GM12878 (cell line): ENCODE measurements at regions not wholly inside any gene's neighbourhood (a gene's known extent, or its start where the extent isn't known, plus 50 kb on each side); places are given as distances from the start of the nearest gene placed in this dataset.

Experiments used
- ATAC-seq: fragments of 200-7000 bp; cut with Tn5 transposase; 3 replicates; pipeline ENCODE4 v1.9.1; 2020; ENCODE audit warnings: mild to moderate bottlenecking, moderate library complexity
- BruUV-seq: library from RNA; stranded (reverse); fragments of 400-500 nt; replicated peaks from 2 replicates; lab custom pipeline; 2021; lab: Mats Ljungman, UMichigan
- CTCF ChIA-PET: fragments of 300-600 bp; sonication (Branson Sonifier 250); formaldehyde crosslinking; extraction: SDS; loops from one replicate; lab custom pipeline; 2021; ENCODE audit warnings: inconsistent platforms; lab: Yijun Ruan, JAX
- POLR2A ChIA-PET: fragments of 350-600 bp; formaldehyde crosslinking; extraction: SDS; loops from one replicate; lab custom pipeline; 2021; ENCODE audit warnings: inconsistent platforms; lab: Charles Lee
- RAD21 ChIA-PET: fragments of 300-600 bp; sonication (Branson Sonifier 250); formaldehyde crosslinking; loops from one replicate; lab custom pipeline; 2023; ENCODE audit warnings: antibody characterized with exemption; ENCODE audit not compliant: unreplicated experiment; lab: Charles Lee
- SMC1A ChIA-PET: fragments of 300-600 bp; sonication (Branson Sonifier 250); formaldehyde crosslinking; loops from one replicate; lab custom pipeline; 2023; ENCODE audit not compliant: unreplicated experiment, uncharacterized antibody; lab: Charles Lee
- DNase-seq: peaks from one replicate; pipeline ENCODE4 v3.0.0-alpha.2; 2011; ENCODE audit warnings: low read depth, low spot score
- FAIRE-seq: peaks from 3 replicates; lab custom pipeline; 2011; peaks lifted over from hg19 to GRCh38; lab: Jason Lieb, UNC
- H2AFZ ChIP-seq: 2 replicates; pipeline ENCODE4 v1.6.0; 2011; ENCODE audit warnings: low read depth, low read length, control low read depth; ENCODE audit not compliant: control insufficient read depth
- H3K27ac ChIP-seq: 2 replicates; pipeline ENCODE4 v1.5.1; 2011; ENCODE audit warnings: control low read depth; ENCODE audit not compliant: control insufficient read depth, insufficient read depth
- H3K27me3 ChIP-seq, 2 experiments: replicated peaks in 1 of 2; 2 replicates each; pipeline versions ENCODE4 v1.6.0 to v1.6.1; 2011; ENCODE audit warnings: low read length in 1 of 2; ENCODE audit not compliant: control insufficient read depth in 2 of 2, insufficient read depth in 2 of 2
- H3K36me3 ChIP-seq, 2 experiments: 2 replicates each; pipeline ENCODE4 v1.5.1; 2011; ENCODE audit warnings: low read length in 1 of 2; ENCODE audit not compliant: control insufficient read depth in 2 of 2, insufficient read depth in 2 of 2
- H3K4me1 ChIP-seq: 2 replicates; pipeline ENCODE4 v1.6.1; 2011; ENCODE audit warnings: mild to moderate bottlenecking, low read length, moderate library complexity, mixed read lengths; ENCODE audit not compliant: control insufficient read depth, insufficient read depth
- H3K4me2 ChIP-seq: 2 replicates; pipeline ENCODE4 v1.6.0; 2011; ENCODE audit warnings: control low read depth; ENCODE audit not compliant: control insufficient read depth, insufficient read depth
- H3K4me3 ChIP-seq: fragments of 200-600 bp; sonication (generic); 2 replicates; pipeline ENCODE4 v1.5.1; 2016
- H3K79me2 ChIP-seq: 2 replicates; pipeline ENCODE4 v1.6.0; 2011; ENCODE audit warnings: low read length; ENCODE audit not compliant: control insufficient read depth, insufficient read depth
- H3K9ac ChIP-seq: 2 replicates; pipeline ENCODE4 v1.8.0; 2011; ENCODE audit warnings: low read length, control low read depth, mixed read lengths; ENCODE audit not compliant: control insufficient read depth, insufficient read depth
- H3K9me3 ChIP-seq: replicated peaks from 3 replicates; pipeline ENCODE4 v1.5.1; 2011; ENCODE audit warnings: mild to moderate bottlenecking, low read length; ENCODE audit not compliant: control insufficient read depth, insufficient read depth
- H4K20me1 ChIP-seq: 2 replicates; pipeline ENCODE4 v1.6.0; 2011; ENCODE audit not compliant: control insufficient read depth, insufficient read depth
- BHLHE40 ChIP-seq, 2 experiments: fragments of 450-650 bp in 1 of 2; IDR thresholded peaks; 2 replicates each; pipeline ENCODE4 v1.6.1; 2011 to 2017; ENCODE audit warnings: low read depth in 2 of 2, borderline replicate concordance in 1 of 2, improper control_type of control experiment in 1 of 2, low read length in 1 of 2, mild to moderate bottlenecking in 1 of 2
- BMI1 ChIP-seq: fragments of 450-650 bp; IDR thresholded peaks from 2 replicates; pipeline ENCODE4 v1.6.1; 2016; ENCODE audit warnings: mild to moderate bottlenecking, moderate library complexity, borderline replicate concordance
- CHD1 ChIP-seq: IDR thresholded peaks from 2 replicates; pipeline ENCODE4 v1.6.1; 2012; ENCODE audit warnings: low read depth, low read length, improper control_type of control experiment
- CREM ChIP-seq: IDR thresholded peaks from 2 replicates; pipeline ENCODE4 v1.6.1; 2014; ENCODE audit warnings: antibody characterized with exemption, low read depth
- CTCF ChIP-seq, 3 experiments: IDR thresholded peaks in 2 of 3; conservative IDR thresholded peaks in 1 of 3; 2 replicates each; pipeline ENCODE4 v1.5.1; 2011; ENCODE audit warnings: low read depth in 3 of 3, low read length in 3 of 3, mild to moderate bottlenecking in 3 of 3, control low read depth in 2 of 3, moderate library complexity in 2 of 3, inconsistent platforms in 1 of 3, mixed read lengths in 1 of 3; ENCODE audit not compliant: control insufficient read depth in 2 of 3, insufficient read depth in 1 of 3; ENCODE audit errors: extremely low read depth in 1 of 3
- EED ChIP-seq: sonication (generic); IDR thresholded peaks from 2 replicates; pipeline ENCODE4 v1.6.1; 2016; ENCODE audit warnings: antibody characterized with exemption, low read depth
- ETV6 ChIP-seq, 2 experiments: fragments of 450-650 bp in 1 of 2; IDR thresholded peaks in 1 of 2; conservative IDR thresholded peaks in 1 of 2; 2 replicates each; pipeline ENCODE4 v1.6.1; 2014; ENCODE audit warnings: antibody characterized with exemption in 1 of 2, borderline replicate concordance in 1 of 2, low read depth in 1 of 2, mild to moderate bottlenecking in 1 of 2, moderate library complexity in 1 of 2
- HCFC1 ChIP-seq: fragments of 150-350 bp; IDR thresholded peaks from 2 replicates; pipeline ENCODE4 v1.6.1; 2014; ENCODE audit warnings: low read length
- KDM1A ChIP-seq: fragments of 200-600 bp; sonication (generic); IDR thresholded peaks from 2 replicates; pipeline ENCODE4 v1.6.1; 2016; ENCODE audit warnings: borderline replicate concordance
- MXI1 ChIP-seq: fragments of 150-350 bp; IDR thresholded peaks from 2 replicates; pipeline ENCODE4 v1.6.1; 2011; ENCODE audit warnings: low read depth, mild to moderate bottlenecking, inconsistent platforms, low read length, improper control_type of control experiment
- PAX5 ChIP-seq: IDR thresholded peaks from 2 replicates; pipeline ENCODE4 v1.6.1; 2011; ENCODE audit warnings: low read depth, low read length, borderline replicate concordance
- PAX8 ChIP-seq: fragments of 450-650 bp; IDR thresholded peaks from 2 replicates; pipeline ENCODE4 v1.6.1; 2017; ENCODE audit warnings: mild to moderate bottlenecking, moderate library complexity
- PML ChIP-seq: IDR thresholded peaks from 2 replicates; pipeline ENCODE4 v1.6.1; 2012; ENCODE audit warnings: low read length, inconsistent platforms
- SMC3 ChIP-seq: IDR thresholded peaks from 2 replicates; pipeline ENCODE4 v1.6.1; 2011; ENCODE audit warnings: low read length, improper control_type of control experiment, borderline replicate concordance
- STAT1 ChIP-seq: fragments of 450-650 bp; conservative IDR thresholded peaks from 2 replicates; pipeline ENCODE4 v1.6.1; 2014; ENCODE audit warnings: antibody characterized with exemption, mild to moderate bottlenecking
- TCF12 ChIP-seq: IDR thresholded peaks from 2 replicates; pipeline ENCODE4 v1.6.1; 2011; ENCODE audit warnings: low read depth, mild to moderate bottlenecking, low read length
- ZBED1 ChIP-seq: IDR thresholded peaks from 2 replicates; pipeline ENCODE4 v1.6.1; 2016; ENCODE audit warnings: borderline replicate concordance
- ZNF207 ChIP-seq: fragments of 450-650 bp; IDR thresholded peaks from 2 replicates; pipeline ENCODE4 v1.6.1; 2014; ENCODE audit warnings: antibody characterized with exemption, mild to moderate bottlenecking, borderline replicate concordance
- ZNF622 ChIP-seq: fragments of 450-650 bp; IDR thresholded peaks from 2 replicates; pipeline ENCODE4 v1.6.1; 2017; ENCODE audit warnings: mild to moderate bottlenecking, inconsistent platforms
- WGBS: methylation state at CpG from one replicate; pipeline ENCODE4 v1.1.6; 2016; ENCODE audit warnings: low lambda C conversion rate; ENCODE audit not compliant: insufficient replicate concordance, insufficient coverage; ENCODE audit errors: missing lambda C conversion rate; 5-methylcytosine and 5-hydroxymethylcytosine counted together
- in situ Hi-C: fragments of 300-500 bp; cut with MboI; formaldehyde crosslinking; loops from 9 replicates; pipeline ENCODE4 v1.14.3; 2018; ENCODE audit warnings: mixed read lengths
- intact Hi-C: fragments of 100-400 bp; cut with micrococcal nuclease; formaldehyde crosslinking; loops from one replicate; pipeline ENCODE4 v1.14.2; 2022; ENCODE audit not compliant: unreplicated experiment
- TF ChIP-seq, protein P1 (sequence below): fragments of 450-650 bp; IDR thresholded peaks from 2 replicates; pipeline ENCODE4 v1.6.1; 2016; ENCODE audit warnings: mild to moderate bottlenecking, moderate library complexity, borderline replicate concordance

GRCh38 chr15:39511916-39512260 is 69.0 kb upstream of the THBS1 start:
- ChIA-PET CTCF (no interaction called here), RAD21 (no interaction called here), SMC1A (interaction anchor here (1.1 kb wide), 1 partner anchor 17 kb away, joined by 3 read pairs; no protein-coding TSS in a partner anchor), POLR2A (no interaction called here)
- no peak overlapping the region for H3K27ac ChIP-seq
- no peak overlapping the region for H3K4me2 ChIP-seq
- no peaks in the 10 kb centered on the region for H4K20me1 ChIP-seq
- no TSS peak for BruUV-seq
- H3K79me2 ChIP-seq, result no peaks in the 10 kb centered on the region
- intact Hi-C loops (no loop called here), in situ Hi-C loops (no loop called here)
- DNase-seq, result no peak
- TF ChIP-seq ZNF622, result no peak
- no peak for TF ChIP-seq CTCF (IDR thresholded peaks at IDR 0.05 in 2 of 3, conservative IDR thresholded peaks at IDR 0.05 in 1 of 3; ENCODE audit: control insufficient read depth in 2 of 3, extremely low read depth in 1 of 3, insufficient read depth in 1 of 3, low read depth in 3 of 3, low read length in 3 of 3)
- TF ChIP-seq HCFC1, result no peak
- TF ChIP-seq MXI1, result no peak
- TF ChIP-seq TCF12, result no peak
- no peak for TF ChIP-seq ETV6 (conservative IDR thresholded peaks at IDR 0.05 in 1 of 2, IDR thresholded peaks at IDR 0.05 in 1 of 2; ENCODE audit: borderline replicate concordance in 1 of 2, low read depth in 1 of 2)
- no peak for TF ChIP-seq ZNF207
- TF ChIP-seq PAX5, result no peak
- no peak for TF ChIP-seq STAT1
- no peak for TF ChIP-seq CREM
- TF ChIP-seq BHLHE40 (IDR thresholded peaks at IDR 0.05; ENCODE audit: borderline replicate concordance in 1 of 2, low read depth in 2 of 2, low read length in 1 of 2), result no peak
- no peak for TF ChIP-seq PML
- no peak for TF ChIP-seq ZBED1
- TF ChIP-seq, protein P1, sequence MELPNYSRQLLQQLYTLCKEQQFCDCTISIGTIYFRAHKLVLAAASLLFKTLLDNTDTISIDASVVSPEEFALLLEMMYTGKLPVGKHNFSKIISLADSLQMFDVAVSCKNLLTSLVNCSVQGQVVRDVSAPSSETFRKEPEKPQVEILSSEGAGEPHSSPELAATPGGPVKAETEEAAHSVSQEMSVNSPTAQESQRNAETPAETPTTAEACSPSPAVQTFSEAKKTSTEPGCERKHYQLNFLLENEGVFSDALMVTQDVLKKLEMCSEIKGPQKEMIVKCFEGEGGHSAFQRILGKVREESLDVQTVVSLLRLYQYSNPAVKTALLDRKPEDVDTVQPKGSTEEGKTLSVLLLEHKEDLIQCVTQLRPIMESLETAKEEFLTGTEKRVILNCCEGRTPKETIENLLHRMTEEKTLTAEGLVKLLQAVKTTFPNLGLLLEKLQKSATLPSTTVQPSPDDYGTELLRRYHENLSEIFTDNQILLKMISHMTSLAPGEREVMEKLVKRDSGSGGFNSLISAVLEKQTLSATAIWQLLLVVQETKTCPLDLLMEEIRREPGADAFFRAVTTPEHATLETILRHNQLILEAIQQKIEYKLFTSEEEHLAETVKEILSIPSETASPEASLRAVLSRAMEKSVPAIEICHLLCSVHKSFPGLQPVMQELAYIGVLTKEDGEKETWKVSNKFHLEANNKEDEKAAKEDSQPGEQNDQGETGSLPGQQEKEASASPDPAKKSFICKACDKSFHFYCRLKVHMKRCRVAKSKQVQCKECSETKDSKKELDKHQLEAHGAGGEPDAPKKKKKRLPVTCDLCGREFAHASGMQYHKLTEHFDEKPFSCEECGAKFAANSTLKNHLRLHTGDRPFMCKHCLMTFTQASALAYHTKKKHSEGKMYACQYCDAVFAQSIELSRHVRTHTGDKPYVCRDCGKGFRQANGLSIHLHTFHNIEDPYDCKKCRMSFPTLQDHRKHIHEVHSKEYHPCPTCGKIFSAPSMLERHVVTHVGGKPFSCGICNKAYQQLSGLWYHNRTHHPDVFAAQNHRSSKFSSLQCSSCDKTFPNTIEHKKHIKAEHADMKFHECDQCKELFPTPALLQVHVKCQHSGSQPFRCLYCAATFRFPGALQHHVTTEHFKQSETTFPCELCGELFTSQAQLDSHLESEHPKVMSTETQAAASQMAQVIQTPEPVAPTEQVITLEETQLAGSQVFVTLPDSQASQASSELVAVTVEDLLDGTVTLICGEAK, result no peak
- TF ChIP-seq EED, result no peak
- no peak for TF ChIP-seq KDM1A
- no peak for TF ChIP-seq CHD1
- TF ChIP-seq PAX8, result no peak
- TF ChIP-seq SMC3, result no peak
- TF ChIP-seq BMI1, result no peak
- no peak overlapping the region for H2AFZ ChIP-seq
- ATAC-seq, result no peak
- no peaks in the 10 kb centered on the region; a peak in 1 of 4 replicates for H3K27me3 ChIP-seq
- H3K4me1 ChIP-seq, result no peaks in the 10 kb centered on the region
- H3K36me3 ChIP-seq, result no peaks in the 10 kb centered on the region
- FAIRE-seq, result no peak
- no peak overlapping the region for H3K9ac ChIP-seq
- H3K9me3 ChIP-seq, result no peaks in the 10 kb centered on the region; the same call in 2 of the 3 replicates
- H3K4me3 ChIP-seq, result no peak overlapping the region
- WGBS, result 28% methylated on average over 4 of the region's 4 CpGs
